Muscle of leg (tissue), 3 donors: ENCODE measurements at regions not wholly inside any gene's neighbourhood (a gene's known extent, or its start where the extent isn't known, plus 50 kb on each side); places are given as distances from the start of the nearest gene placed in this dataset.
"Not testable (repeated sequence)": the region's sequence is repeated elsewhere in the genome, so short reads cannot be mapped to it uniquely, and the experiment has no call there.

Experiments used
- DNase-seq: peaks from one replicate; pipeline ENCODE4 v3.0.0; 2013
- H3K27ac ChIP-seq: one replicate; pipeline ENCODE4 v1.5.1; 2013; ENCODE audit warnings: mild to moderate bottlenecking, low read length, control low read depth
- H3K27me3 ChIP-seq: one replicate; pipeline ENCODE4 v1.6.1; 2013; ENCODE audit warnings: low read length; ENCODE audit not compliant: control insufficient read depth, insufficient read depth
- H3K36me3 ChIP-seq: one replicate; pipeline ENCODE4 v1.6.1; 2013; ENCODE audit warnings: low read length; ENCODE audit not compliant: control insufficient read depth, insufficient read depth
- H3K4me1 ChIP-seq: one replicate; pipeline ENCODE4 v1.6.1; 2013; ENCODE audit warnings: low read length; ENCODE audit not compliant: control insufficient read depth, insufficient read depth
- H3K4me3 ChIP-seq: one replicate; pipeline ENCODE4 v1.5.1; 2013; ENCODE audit warnings: low read length, control low read depth
- H3K9me3 ChIP-seq: replicated peaks from 2 replicates; pipeline ENCODE4 v1.6.1; 2013; ENCODE audit warnings: low read depth, low read length; ENCODE audit not compliant: control insufficient read depth
- WGBS: methylation state at CpG from one replicate; pipeline ENCODE4 v1.1.5; 2013; ENCODE audit warnings: missing lambda C conversion rate; ENCODE audit not compliant: insufficient coverage; 5-methylcytosine and 5-hydroxymethylcytosine counted together

DNA sequence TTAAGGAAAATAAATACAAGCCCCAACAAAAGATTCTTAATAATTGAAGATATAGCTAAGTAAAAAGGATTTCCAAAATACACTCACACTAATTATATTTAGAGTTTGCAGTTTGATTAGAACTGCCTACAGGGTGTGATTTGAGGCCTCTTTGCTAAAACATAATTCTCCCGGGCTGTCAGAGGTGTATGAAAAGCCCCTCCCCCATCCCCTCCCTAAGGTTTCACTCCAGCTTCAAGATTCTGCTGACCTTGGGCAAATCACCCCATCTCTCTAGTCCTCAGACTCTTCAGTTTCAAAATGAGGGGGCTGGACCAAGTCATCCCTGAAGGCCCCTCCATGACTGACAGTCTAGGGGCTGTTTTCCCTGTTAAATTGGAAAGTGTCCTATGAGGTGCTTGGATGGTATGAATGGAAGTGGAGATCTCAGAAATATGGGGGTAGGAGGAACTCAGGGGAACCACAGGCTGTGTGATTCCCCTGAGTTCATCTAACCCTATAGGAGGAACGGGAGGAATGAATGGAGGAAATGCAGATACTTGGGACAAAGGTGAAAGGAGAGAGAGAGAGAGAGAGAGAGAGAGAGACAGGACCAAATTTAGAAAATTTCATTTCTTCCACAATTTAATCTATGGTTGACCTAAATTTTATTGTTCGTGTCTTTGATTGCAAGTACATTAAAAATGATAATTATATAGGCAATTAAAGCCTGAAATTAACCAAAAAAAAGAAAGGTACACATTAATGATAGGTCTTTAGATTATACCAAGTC lies 107.5 kb downstream of the SPP2 start:
- Histone ChIP-seq H3K36me3 (no peaks in the 10 kb centered on the region), H3K4me3 (no peak overlapping the region), H3K27ac (no peak overlapping the region), H3K27me3 (peaks cover 4% of the 10 kb centered on the region), H3K4me1 (no peaks in the 10 kb centered on the region), H3K9me3 (no peaks in the 10 kb centered on the region)
- WGBS, result no CpG with 5 or more reads among the region's 3 CpGs
- no peak for DNase-seq

- WGBS, result 33% methylated on average over 3 of the region's 3 CpGs
- no peak for DNase-seq
Observed at GRCh38 chr2:234156326-234156725, 105.8 kb downstream of the SPP2 start.

GRCh38 chr2:234152835-234153234 lies 102.3 kb downstream of the SPP2 start:
- not testable (repeated sequence) for DNase-seq, H3K27me3 ChIP-seq, H3K4me3 ChIP-seq, H3K4me1 ChIP-seq, H3K27ac ChIP-seq, H3K9me3 ChIP-seq, H3K36me3 ChIP-seq
- WGBS, result 83% methylated on average over 2 of the region's 2 CpGs

More at GRCh38 chr2:234156326-234156725, 105.8 kb downstream of the SPP2 start:
- Histone ChIP-seq H3K36me3 (no peaks in the 10 kb centered on the region), H3K9me3 (no peaks in the 10 kb centered on the region), H3K27ac (no peak overlapping the region), H3K4me1 (no peaks in the 10 kb centered on the region), H3K27me3 (peaks cover 2% of the 10 kb centered on the region), H3K4me3 (no peak overlapping the region)

DNA sequence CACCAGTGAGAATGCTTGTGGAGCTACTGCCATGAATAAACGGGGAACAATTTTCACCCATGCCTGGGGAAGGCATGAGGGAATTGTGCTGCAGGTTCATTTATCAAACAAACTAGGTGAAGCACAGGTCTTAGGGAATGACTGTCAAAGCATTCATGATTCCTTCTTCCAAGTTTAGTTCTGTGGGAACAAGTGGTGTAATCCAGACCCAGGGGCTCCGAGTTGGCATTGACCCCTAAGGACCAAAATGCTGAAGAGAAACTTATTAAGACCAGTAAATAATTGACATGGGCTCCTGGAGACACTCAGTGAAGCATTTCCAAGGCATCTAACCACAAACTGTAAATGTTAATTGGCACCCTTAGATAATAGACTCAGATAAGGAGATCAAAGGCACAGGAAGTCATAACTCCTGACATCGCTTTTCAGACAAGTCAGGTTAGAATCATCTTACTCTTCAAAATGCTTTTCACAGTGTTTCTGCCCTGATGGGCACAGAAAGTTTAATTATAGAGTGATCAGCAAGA lies 96.9 kb downstream of the SPP2 start:
- H3K4me1 ChIP-seq, result no peaks in the 10 kb centered on the region
- no peak overlapping the region for H3K4me3 ChIP-seq
- no peak for DNase-seq
- no peaks in the 10 kb centered on the region for H3K27me3 ChIP-seq
- WGBS, result 40% methylated on average over 1 of the region's 3 CpGs
- H3K9me3 ChIP-seq, result no peaks in the 10 kb centered on the region
- no peaks in the 10 kb centered on the region for H3K36me3 ChIP-seq
- no peak overlapping the region for H3K27ac ChIP-seq

DNA sequence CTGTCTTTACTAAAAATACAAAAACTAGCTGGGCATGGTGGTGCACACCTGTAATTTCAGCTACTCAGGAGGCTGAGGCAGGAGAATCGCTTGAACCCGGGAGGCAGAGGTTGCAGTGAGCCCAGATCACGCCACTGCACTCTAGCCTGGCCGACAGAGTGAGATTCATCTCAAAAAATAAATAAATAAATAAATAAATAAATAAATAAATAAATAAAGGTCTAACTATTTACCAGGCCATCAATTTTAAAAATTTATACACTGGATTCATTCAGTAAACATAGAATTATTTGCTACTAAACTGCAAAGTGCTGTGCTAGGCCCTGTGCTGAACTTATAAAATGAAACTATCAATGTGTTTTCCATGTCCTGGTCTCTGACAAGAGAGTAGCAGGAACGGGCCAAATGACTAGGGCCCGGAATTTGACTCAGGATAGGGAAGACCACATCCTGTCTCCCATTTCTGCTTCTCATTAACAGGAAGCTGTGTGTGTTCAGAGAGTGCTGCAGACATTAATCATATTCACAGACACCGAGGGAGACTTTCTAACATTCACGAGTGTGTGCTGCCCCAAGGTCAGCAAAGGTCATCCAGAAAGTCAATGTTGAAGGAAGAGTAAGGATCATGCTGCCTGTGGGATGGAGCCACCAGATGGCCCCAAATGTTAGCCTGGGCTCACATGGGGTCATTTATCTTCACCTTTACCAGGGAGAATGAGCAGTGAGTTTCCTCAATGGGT lies 95.8 kb downstream of the SPP2 start:
- no peaks in the 10 kb centered on the region for H3K27me3 ChIP-seq
- WGBS, result no CpG with 5 or more reads among the region's 8 CpGs
- no peak overlapping the region for H3K4me3 ChIP-seq
- peak; percentile 35 for DNase-seq
- H3K36me3 ChIP-seq, result no peaks in the 10 kb centered on the region
- no peaks in the 10 kb centered on the region for H3K9me3 ChIP-seq
- H3K4me1 ChIP-seq, result no peaks in the 10 kb centered on the region
- H3K27ac ChIP-seq, result peak overlapping the region; percentile 21

DNA sequence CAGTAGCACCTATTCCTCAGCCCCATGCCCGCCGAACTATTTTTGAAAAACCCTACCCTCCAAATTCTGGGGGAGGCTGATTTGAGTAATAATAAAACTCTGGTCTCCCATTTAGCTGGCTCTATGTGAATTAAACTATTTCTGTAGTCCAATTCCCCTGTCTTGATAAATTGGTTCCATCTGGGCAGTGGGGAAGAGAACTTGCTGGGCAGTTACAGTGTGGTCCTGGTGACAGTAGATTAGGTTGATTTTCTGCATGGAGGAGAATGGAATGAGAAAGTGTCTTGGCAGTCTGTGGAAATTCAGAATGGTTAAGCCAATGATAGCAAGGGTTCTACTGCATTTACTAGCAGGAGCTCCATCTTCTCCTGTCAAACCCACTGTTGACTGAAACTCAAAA lies 95.0 kb downstream of the SPP2 start:
- no CpG with 5 or more reads among the region's 2 CpGs for WGBS
- Histone ChIP-seq H3K4me1 (no peaks in the 10 kb centered on the region), H3K27ac (no peak overlapping the region)

DNA sequence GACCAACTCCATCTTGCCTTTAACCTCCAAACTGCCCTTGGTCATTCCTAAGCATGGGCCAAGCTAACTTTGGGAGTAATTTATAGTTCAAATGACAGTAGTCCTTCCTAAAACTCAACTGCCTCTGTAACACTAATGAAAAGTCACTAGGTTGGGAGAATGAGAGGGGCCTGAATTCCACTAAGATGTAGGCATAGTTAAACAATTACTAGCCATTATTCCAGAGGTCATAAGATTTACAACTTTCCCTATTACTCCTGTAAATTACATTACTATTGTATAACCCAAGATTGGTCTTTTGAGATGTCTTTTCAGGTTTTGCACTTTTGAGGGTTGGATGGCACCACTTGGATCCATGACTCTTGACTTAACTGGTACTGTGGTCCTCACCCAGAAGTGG lies 94.6 kb downstream of the SPP2 start:
- H3K27me3 ChIP-seq, result no peaks in the 10 kb centered on the region
- no peaks in the 10 kb centered on the region for H3K9me3 ChIP-seq
- no peaks in the 10 kb centered on the region for H3K4me1 ChIP-seq
- H3K27ac ChIP-seq, result no peak overlapping the region
- H3K36me3 ChIP-seq, result no peaks in the 10 kb centered on the region
- no peak for DNase-seq
- H3K4me3 ChIP-seq, result no peak overlapping the region

More for the DNA sequence above, 95.0 kb downstream of the SPP2 start:
- Histone ChIP-seq H3K9me3 (no peaks in the 10 kb centered on the region), H3K36me3 (no peaks in the 10 kb centered on the region), H3K4me3 (no peak overlapping the region), H3K27me3 (no peaks in the 10 kb centered on the region)
- no peak for DNase-seq

- DNase-seq, result no peak
- Histone ChIP-seq H3K9me3 (no peaks in the 10 kb centered on the region), H3K27ac (no peak overlapping the region), H3K4me1 (no peaks in the 10 kb centered on the region), H3K36me3 (no peaks in the 10 kb centered on the region), H3K4me3 (no peak overlapping the region), H3K27me3 (peaks cover 2% of the 10 kb centered on the region)
- no CpG with 5 or more reads among the region's 3 CpGs for WGBS
Observed at GRCh38 chr2:234143896-234144295, 93.4 kb downstream of the SPP2 start.

DNA sequence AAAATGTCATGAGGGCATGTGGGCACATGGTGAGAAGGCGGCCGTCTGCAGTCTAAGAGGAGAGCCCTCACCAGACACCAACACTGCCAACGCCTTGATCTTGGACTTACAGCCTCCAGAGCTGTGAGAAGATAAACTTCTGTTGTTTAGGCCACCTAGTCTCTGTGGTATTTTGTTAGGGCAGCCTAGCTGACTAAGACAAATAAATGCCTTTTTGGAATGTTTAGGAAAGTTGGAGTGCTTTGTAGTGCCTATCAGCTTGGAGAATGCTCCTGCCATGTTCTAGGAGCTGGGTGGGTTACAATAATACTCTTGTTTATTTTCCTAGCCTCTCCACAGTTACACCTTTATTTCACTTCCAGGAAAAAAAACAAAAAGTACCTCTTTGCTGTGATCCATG lies 92.0 kb downstream of the SPP2 start:
- Histone ChIP-seq H3K36me3 (no peaks in the 10 kb centered on the region), H3K27ac (no peak overlapping the region), H3K4me1 (no peaks in the 10 kb centered on the region), H3K4me3 (no peak overlapping the region), H3K9me3 (no peaks in the 10 kb centered on the region), H3K27me3 (peaks cover 2% of the 10 kb centered on the region)
- 93% methylated on average over 3 of the region's 3 CpGs for WGBS
- no peak for DNase-seq

- Histone ChIP-seq H3K4me1 (no peaks in the 10 kb centered on the region), H3K27ac (no peak overlapping the region), H3K36me3 (no peaks in the 10 kb centered on the region), H3K9me3 (no peaks in the 10 kb centered on the region), H3K27me3 (peaks cover 4% of the 10 kb centered on the region), H3K4me3 (no peak overlapping the region)
- DNase-seq, result no peak
- no CpG with 5 or more reads among the region's 5 CpGs for WGBS
Observed at GRCh38 chr2:234139755-234140154, 89.3 kb downstream of the SPP2 start.
